T-helper 2 cell treated with Interferon-gamma antibody and Interleukin-4, amounts not matched to agents 5 μg/mL and 100 μg/mL, for 36 hours (primary cell): ENCODE measurements at regions not wholly inside any gene's neighbourhood (a gene's known extent, or its start where the extent isn't known, plus 50 kb on each side); places are given as distances from the start of the nearest gene placed in this dataset.

ENCODE experiments used
- DNase-seq: peaks from one replicate; pipeline ENCODE4 v3.0.0; 2021; ENCODE audit warnings: low spot score
- H3K27ac Mint-ChIP-seq: one replicate; pipeline ENCODE4 v1.8.0; 2021; ENCODE audit warnings: mild to moderate bottlenecking, mixed read lengths
- H3K27me3 Mint-ChIP-seq: one replicate; pipeline ENCODE4 v1.8.0; 2021; ENCODE audit warnings: low read depth, mixed read lengths
- H3K36me3 Mint-ChIP-seq: one replicate; pipeline ENCODE4 v1.8.0; 2021; ENCODE audit warnings: low read depth, mixed read lengths
- H3K4me1 Mint-ChIP-seq: one replicate; pipeline ENCODE4 v1.8.0; 2021; ENCODE audit warnings: low read depth, mixed read lengths
- H3K4me3 Mint-ChIP-seq: one replicate; pipeline ENCODE4 v1.8.0; 2022; ENCODE audit warnings: mild to moderate bottlenecking, moderate library complexity, mixed read lengths
- H3K9me3 Mint-ChIP-seq: one replicate; pipeline ENCODE4 v1.8.0; 2021; ENCODE audit warnings: mixed read lengths

DNA sequence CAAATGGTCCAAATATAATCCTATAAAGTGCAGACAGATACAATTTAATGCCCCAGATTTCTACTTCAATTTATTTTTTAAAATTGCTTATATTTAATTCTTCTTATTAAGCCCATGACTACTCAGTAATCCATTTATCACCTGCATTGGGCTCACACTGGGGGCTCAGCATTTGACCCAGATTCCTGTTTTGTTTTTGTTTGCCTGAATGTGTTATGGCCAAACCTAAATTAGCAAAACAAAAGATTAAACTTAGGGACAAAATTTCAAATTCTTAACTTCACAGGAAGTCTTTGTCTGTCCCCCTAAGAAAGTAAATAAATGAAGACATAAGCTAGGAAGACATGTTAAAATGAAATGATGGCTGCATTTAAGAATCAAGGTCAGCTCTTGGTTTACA, 322.3 kb downstream of the RMST start:
- Mint-ChIP-seq H3K27ac (no peak overlapping the region), H3K27me3 (no peaks in the 10 kb centered on the region), H3K36me3 (no peaks in the 10 kb centered on the region), H3K4me3 (no peak overlapping the region), H3K4me1 (no peaks in the 10 kb centered on the region), H3K9me3 (peaks cover 3% of the 10 kb centered on the region)
- no peak for DNase-seq

DNA sequence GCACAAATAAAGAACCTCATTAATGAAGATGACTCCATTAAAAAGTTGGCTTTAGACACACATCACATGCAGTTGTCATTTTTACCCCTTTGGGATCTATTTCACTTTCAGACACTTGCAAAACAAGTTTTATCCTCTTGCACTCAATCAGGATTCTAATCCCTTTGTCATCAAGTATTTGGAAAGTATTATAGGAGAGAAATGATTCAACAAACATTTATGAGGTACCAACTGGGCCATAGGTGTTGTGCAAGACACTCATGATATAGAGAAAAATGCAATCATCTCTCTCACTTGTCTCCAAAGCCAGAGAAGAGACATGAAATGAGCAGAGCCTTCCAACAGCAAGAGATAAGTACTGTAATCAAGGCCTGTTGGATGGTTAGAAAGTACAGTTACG, 327.7 kb downstream of the RMST start:
- Mint-ChIP-seq H3K4me1 (no peaks in the 10 kb centered on the region), H3K27me3 (no peaks in the 10 kb centered on the region), H3K36me3 (no peaks in the 10 kb centered on the region), H3K4me3 (no peak overlapping the region), H3K9me3 (peaks cover 18% of the 10 kb centered on the region), H3K27ac (no peak overlapping the region)
- no peak for DNase-seq

DNA sequence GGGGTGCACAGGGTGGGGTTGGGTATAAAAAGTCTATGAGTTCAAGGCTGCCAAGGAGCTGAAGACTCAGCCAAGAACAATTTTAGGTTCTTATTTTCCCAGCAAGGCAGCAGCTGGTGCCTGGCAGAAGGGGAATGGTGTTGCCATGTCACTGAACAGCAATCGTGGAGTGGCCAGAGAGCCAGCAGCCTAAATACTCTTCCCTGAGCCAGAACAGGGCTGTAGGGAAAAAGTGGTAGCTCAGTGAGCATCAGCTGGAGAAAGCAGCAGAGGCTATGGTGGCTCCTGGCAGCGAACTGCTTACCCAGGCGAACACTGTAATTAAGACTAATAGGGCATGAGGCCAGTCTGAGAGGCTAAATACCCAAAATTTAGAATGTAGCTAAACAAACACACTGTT, 334.9 kb downstream of the RMST start:
- H3K27ac Mint-ChIP-seq, result no peak overlapping the region
- H3K9me3 Mint-ChIP-seq, result peaks cover 8% of the 10 kb centered on the region
- no peak for DNase-seq
- H3K4me1 Mint-ChIP-seq, result no peaks in the 10 kb centered on the region
- H3K36me3 Mint-ChIP-seq, result no peaks in the 10 kb centered on the region
- H3K4me3 Mint-ChIP-seq, result no peak overlapping the region
- no peaks in the 10 kb centered on the region for H3K27me3 Mint-ChIP-seq

DNA sequence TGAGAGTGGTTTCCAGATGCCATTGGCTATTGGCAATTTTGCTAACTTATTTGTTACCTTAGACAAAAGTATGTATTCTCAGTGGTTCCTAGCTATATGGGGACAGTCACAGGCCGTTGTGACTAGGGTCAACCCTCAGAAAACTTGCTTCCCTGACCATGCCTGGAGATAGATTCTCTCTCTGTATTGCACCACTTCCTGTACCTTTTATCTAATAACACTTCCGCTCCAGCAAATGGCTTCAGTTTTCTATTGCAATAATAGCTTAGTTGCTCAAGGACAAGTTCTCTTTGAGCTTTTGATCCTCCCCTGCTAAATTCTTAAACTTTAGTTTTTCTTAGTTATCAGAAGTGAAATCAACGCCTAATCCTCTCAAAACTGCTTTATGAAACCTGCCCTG, 338.0 kb downstream of the RMST start:
- Mint-ChIP-seq H3K27me3 (no peaks in the 10 kb centered on the region), H3K9me3 (peaks cover 4% of the 10 kb centered on the region), H3K27ac (no peak overlapping the region), H3K36me3 (no peaks in the 10 kb centered on the region), H3K4me1 (no peaks in the 10 kb centered on the region), H3K4me3 (no peak overlapping the region)
- no peak for DNase-seq

- no peaks in the 10 kb centered on the region for H3K4me1 Mint-ChIP-seq
- H3K4me3 Mint-ChIP-seq, result no peak overlapping the region
- H3K9me3 Mint-ChIP-seq, result peaks cover 4% of the 10 kb centered on the region
- no peak overlapping the region for H3K27ac Mint-ChIP-seq
- no peaks in the 10 kb centered on the region for H3K27me3 Mint-ChIP-seq
- DNase-seq, result no peak
- no peaks in the 10 kb centered on the region for H3K36me3 Mint-ChIP-seq
Measured at GRCh38 chr12:97801471-97802059, 339.0 kb downstream of the RMST start.

- Mint-ChIP-seq H3K9me3 (no peaks in the 10 kb centered on the region), H3K4me1 (no peaks in the 10 kb centered on the region), H3K27ac (no peak overlapping the region), H3K27me3 (no peaks in the 10 kb centered on the region), H3K4me3 (no peak overlapping the region), H3K36me3 (no peaks in the 10 kb centered on the region)
- DNase-seq, result no peak
Measured at GRCh38 chr12:97805146-97805545, 342.5 kb downstream of the RMST start.

- no peaks in the 10 kb centered on the region for H3K27me3 Mint-ChIP-seq
- H3K9me3 Mint-ChIP-seq, result no peaks in the 10 kb centered on the region
- H3K4me3 Mint-ChIP-seq, result no peak overlapping the region
- DNase-seq, result no peak
- no peaks in the 10 kb centered on the region for H3K4me1 Mint-ChIP-seq
- no peak overlapping the region for H3K27ac Mint-ChIP-seq
- H3K36me3 Mint-ChIP-seq, result no peaks in the 10 kb centered on the region
Measured at GRCh38 chr12:97813301-97813700, 350.7 kb downstream of the RMST start.

GRCh38 chr12:97821806-97822205, 359.2 kb downstream of the RMST start:
- H3K9me3 Mint-ChIP-seq, result no peaks in the 10 kb centered on the region
- no peaks in the 10 kb centered on the region for H3K27me3 Mint-ChIP-seq
- no peaks in the 10 kb centered on the region for H3K36me3 Mint-ChIP-seq
- no peak overlapping the region for H3K27ac Mint-ChIP-seq
- no peak overlapping the region for H3K4me3 Mint-ChIP-seq
- no peak for DNase-seq
- H3K4me1 Mint-ChIP-seq, result no peaks in the 10 kb centered on the region

- Mint-ChIP-seq H3K4me1 (no peaks in the 10 kb centered on the region), H3K27me3 (no peaks in the 10 kb centered on the region), H3K4me3 (no peak overlapping the region), H3K27ac (no peak overlapping the region), H3K36me3 (no peaks in the 10 kb centered on the region), H3K9me3 (no peaks in the 10 kb centered on the region)
- DNase-seq, result no peak
Measured at GRCh38 chr12:97835541-97835940, 372.9 kb downstream of the RMST start.

- H3K4me1 Mint-ChIP-seq, result no peaks in the 10 kb centered on the region
Measured at GRCh38 chr12:97837401-97837800, 374.8 kb downstream of the RMST start.

GRCh38 chr12:97848051-97848450, 385.4 kb downstream of the RMST start:
- Mint-ChIP-seq H3K9me3 (no peaks in the 10 kb centered on the region), H3K27ac (no peak overlapping the region), H3K4me1 (no peaks in the 10 kb centered on the region), H3K27me3 (no peaks in the 10 kb centered on the region), H3K36me3 (no peaks in the 10 kb centered on the region), H3K4me3 (no peak overlapping the region)
- no peak for DNase-seq

More at GRCh38 chr12:97837401-97837800, 374.8 kb downstream of the RMST start:
- no peak for DNase-seq
- Mint-ChIP-seq H3K27ac (no peak overlapping the region), H3K27me3 (no peaks in the 10 kb centered on the region), H3K36me3 (no peaks in the 10 kb centered on the region), H3K4me3 (no peak overlapping the region), H3K9me3 (no peaks in the 10 kb centered on the region)

DNA sequence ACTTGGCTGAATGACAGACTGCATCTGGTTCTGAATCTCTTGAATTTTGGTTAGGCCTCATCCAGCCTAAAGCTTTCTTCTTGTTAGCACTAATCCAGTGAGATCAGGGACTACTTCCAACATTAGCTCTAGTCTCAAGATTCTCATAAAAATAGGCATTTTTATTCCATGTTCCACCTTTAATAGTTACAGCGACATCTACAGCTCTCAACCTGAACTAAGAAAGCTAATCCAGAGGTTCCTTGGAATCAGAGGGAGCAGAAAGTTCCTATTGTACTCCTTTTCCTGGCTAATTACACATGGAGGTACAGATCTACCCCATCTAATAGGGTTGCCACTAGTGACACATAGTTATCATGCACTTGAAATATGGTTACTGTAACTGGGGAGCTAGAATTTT, 391.9 kb downstream of the RMST start:
- no peak for DNase-seq
- Mint-ChIP-seq H3K4me3 (no peak overlapping the region), H3K27me3 (no peaks in the 10 kb centered on the region), H3K27ac (no peak overlapping the region), H3K36me3 (no peaks in the 10 kb centered on the region), H3K9me3 (no peaks in the 10 kb centered on the region), H3K4me1 (no peaks in the 10 kb centered on the region)

DNA sequence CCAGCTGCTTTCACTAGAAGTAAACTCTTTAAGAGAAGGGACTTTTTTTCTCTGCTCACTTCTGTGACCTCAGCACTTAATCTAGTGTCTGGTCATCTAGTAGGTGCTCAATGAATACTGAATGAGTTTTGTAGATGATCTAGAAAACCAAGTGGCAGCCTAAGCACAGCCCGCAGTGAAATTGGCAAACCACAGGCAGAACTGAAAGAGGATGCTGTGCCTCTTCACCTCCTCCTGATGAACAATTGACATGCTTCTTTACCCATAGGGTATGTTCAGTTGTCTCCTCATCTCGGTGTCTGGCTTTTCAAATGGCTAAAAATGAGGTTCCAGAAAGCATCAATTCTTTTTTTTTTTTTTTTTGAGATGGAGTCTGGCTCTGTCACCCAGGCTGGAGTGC, 399.5 kb downstream of the RMST start:
- DNase-seq, result no peak
- no peak overlapping the region for H3K27ac Mint-ChIP-seq
- no peaks in the 10 kb centered on the region for H3K4me1 Mint-ChIP-seq
- no peaks in the 10 kb centered on the region for H3K36me3 Mint-ChIP-seq
- no peak overlapping the region for H3K4me3 Mint-ChIP-seq
- H3K27me3 Mint-ChIP-seq, result no peaks in the 10 kb centered on the region
- peaks cover 9% of the 10 kb centered on the region for H3K9me3 Mint-ChIP-seq

DNA sequence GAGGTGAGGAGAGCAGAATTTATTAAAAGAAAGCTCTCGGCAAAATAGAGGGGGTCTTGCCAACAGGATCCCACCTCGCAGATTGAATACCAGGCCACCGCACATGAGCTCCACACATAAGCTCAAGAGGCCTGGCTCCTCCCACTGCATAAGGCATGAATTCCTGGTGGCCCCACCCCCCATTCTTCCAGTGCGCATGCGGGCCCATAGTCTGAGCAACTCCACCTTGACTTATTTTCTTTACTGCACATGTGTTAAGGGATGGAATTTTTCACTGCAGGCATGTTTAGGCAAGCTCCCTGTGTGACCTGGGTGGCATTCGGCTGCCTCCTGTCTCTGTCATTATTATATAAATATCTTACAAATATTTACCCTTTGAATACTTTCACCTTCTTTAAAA, 412.5 kb downstream of the RMST start:
- no peaks in the 10 kb centered on the region for H3K27me3 Mint-ChIP-seq
- no peak overlapping the region for H3K4me3 Mint-ChIP-seq
- no peak for DNase-seq
- no peaks in the 10 kb centered on the region for H3K4me1 Mint-ChIP-seq
- H3K27ac Mint-ChIP-seq, result no peak overlapping the region
- H3K9me3 Mint-ChIP-seq, result no peaks in the 10 kb centered on the region
- H3K36me3 Mint-ChIP-seq, result no peaks in the 10 kb centered on the region

DNA sequence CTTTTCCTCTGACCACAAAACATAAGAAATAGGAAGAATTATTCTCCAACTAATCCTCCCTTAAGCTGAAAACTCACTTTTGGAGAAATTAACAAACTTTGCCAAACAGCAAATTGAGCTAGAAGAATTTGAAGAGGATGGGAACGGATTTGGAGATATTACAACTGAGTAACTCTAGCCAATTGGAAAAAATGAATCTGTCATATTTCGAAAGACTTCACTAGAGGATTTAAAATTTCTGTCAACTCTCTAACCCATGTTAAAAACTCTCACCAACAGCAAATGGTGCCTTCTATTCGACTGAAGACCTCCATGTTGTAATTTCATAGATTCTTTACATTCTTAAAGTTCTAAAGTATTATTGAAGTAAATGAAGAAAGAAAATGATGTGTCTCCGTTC, 414.2 kb downstream of the RMST start:
- no peaks in the 10 kb centered on the region for H3K36me3 Mint-ChIP-seq
- no peak overlapping the region for H3K4me3 Mint-ChIP-seq
- DNase-seq, result no peak
- H3K4me1 Mint-ChIP-seq, result no peaks in the 10 kb centered on the region
- no peaks in the 10 kb centered on the region for H3K9me3 Mint-ChIP-seq
- no peak overlapping the region for H3K27ac Mint-ChIP-seq
- no peaks in the 10 kb centered on the region for H3K27me3 Mint-ChIP-seq
